GM21529 (cell line): ENCODE measurements at regions not wholly inside any gene's neighbourhood (a gene's known extent, or its start where the extent isn't known, plus 50 kb on each side); places are given as distances from the start of the nearest gene placed in this dataset.
"Not testable (repeated sequence)": the region's sequence is repeated elsewhere in the genome, so short reads cannot be mapped to it uniquely, and the experiment has no call there.

Source experiments
- ATAC-seq: cut with Tn5 transposase; IDR thresholded peaks from one replicate; pipeline ENCODE4 v1.9.1; 2021; ENCODE audit not compliant: unreplicated experiment

GRCh38 chr14:71165121-71166031 is 258.1 kb downstream of the PCNX1 start:
- no peak for ATAC-seq

DNA sequence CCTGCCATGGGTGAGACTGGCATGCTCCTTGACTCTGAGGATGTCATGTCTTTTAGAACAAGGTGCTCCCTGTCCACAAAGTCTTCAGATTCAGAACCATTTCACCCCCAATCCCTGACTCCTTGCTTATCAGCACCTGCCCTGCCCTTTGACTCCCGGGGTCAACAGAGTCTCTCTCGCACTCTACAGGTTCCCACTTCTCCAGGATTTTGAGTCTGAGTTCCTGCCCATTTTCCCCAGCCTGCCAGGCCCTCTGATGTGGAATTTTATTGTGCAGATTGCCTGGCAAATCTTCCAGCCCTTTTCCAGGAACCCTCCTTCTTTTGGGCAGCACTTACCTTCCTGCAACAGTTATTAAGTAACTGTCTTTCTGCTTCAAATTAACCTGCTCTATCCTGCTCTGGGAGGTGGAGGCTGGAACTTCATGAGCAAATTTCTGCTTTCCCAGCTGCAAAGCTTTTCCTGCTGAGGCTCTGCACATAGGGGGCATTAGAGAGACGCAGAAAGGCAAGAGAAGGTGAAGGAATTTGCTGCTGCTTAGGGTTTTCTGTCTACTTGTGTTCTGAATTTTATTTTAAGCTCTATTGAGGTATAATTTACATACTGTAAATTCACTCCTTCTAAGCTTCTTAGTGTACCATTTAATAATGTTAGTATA is 259.1 kb downstream of the PCNX1 start:
- no peak for ATAC-seq

- ATAC-seq = not testable (repeated sequence)
Measured at GRCh38 chr14:71167325-71167950, 260.2 kb downstream of the PCNX1 start.

DNA sequence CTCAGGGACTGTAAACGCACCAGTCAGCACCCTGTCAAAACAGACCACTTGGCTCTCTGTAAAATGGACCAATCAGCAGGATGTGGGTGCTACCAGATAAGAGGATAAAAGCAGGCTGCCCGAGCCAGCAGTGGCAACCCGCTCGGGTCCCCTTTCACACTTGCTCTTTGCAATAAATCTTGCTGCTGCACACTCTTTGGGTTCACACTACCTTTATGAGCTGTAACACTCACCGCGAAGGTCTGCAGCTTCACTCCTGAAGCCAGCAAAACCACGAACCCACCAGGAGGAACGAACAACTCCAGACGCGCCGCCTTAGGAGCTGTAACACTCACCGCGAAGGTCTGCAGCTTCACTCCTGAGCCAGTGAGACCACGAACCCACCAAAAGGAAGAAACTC is 260.9 kb downstream of the PCNX1 start:
- not testable (repeated sequence) for ATAC-seq

GRCh38 chr14:71168564-71169427 is 261.5 kb downstream of the PCNX1 start:
- ATAC-seq = no peak

GRCh38 chr14:71169861-71170260 is 262.6 kb downstream of the PCNX1 start:
- no peak for ATAC-seq

DNA sequence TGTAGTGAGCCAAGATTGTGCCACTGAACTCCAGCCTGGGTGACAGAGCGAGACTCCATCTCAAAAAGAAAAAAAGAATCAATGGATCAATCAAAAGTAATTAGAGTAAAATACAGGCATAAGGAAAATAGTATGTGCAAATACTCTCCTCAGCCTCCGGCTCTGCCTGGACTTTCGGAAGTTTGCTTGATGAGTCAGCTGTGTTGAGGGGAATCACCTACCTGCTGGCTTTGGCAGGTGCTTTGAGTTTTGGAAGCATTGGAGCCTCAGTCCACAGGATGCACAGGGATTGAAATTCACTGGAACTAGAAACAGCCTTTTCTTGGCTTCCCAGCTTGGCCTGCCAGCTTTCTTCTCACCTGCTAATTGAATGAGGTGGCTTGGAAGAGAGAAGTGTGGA is 268.2 kb downstream of the PCNX1 start:
- ATAC-seq = no peak

DNA sequence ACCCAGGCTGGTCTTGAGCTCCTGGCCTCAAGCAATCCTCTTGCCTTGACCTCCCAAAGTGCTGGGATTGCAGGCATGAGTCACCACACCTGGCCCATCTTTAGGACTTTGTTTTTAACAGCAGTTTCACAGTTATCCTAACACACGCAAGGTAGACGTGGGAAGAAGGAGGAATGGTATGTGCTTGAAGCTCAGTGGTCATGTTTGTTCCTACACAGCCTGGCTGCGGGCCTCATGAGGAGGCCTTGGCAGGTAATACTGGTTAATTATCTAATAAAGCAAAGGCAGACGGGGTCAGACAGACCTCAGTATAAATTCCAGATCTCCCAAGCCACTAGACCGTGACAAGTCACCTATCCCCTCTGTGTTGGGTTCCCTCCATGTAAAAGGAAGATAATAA is 271.8 kb downstream of the PCNX1 start:
- no peak for ATAC-seq

GRCh38 chr14:71180397-71180796 is 273.1 kb downstream of the PCNX1 start:
- ATAC-seq = no peak

GRCh38 chr14:71181215-71182003 is 274.1 kb downstream of the PCNX1 start:
- ATAC-seq = no peak

- no peak for ATAC-seq
Measured at GRCh38 chr14:71183876-71184689, 276.8 kb downstream of the PCNX1 start.

GRCh38 chr14:71185637-71186036 is 278.4 kb downstream of the PCNX1 start:
- no peak for ATAC-seq

GRCh38 chr14:71187633-71188356 is 280.5 kb downstream of the PCNX1 start:
- no peak for ATAC-seq

DNA sequence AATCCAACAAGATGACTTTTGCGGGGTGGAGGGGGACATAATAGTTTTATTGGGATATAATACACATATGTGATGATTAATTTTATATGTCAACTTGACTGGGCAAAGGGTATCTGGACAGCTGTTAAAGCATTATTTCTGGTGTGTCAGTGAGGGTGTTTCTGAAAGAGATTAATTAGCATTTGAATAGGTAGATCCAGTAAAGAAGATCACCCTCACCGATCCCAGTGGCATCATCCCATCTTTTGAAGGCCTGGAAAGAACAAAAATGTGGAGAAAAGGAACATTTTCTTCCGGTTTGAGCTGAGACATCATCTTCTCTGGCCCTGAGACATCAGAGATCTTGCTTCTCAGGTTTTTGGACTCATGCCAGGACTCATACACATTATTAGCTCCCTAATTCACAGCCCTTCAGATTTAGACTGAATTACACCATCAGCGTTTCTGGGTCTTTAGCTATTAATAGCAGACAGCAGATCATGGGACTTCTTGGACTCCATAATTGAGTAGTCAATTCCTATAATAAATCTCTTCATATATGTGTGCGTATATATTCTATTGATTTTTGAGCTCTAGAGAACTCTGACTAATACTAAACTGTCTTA is 283.6 kb downstream of the PCNX1 start:
- no peak for ATAC-seq

DNA sequence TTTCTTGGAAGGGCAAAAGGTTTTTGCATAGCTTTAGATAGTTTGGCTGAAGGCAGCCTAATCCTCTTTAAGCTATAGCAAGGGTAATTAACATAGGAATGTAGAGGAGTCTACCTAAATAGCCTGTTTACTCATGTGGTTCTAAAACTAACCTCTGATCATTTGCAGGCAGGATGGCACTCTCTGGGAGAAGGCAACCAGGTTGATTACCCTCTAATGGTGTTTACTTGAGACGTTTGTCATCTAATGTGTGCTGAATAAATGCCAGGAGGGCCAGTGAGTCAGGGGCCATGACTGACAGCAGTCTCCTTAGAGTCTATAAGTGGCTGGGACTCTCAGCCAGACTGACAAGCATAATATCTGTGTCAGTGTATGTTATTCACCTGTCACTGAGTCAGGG is 286.4 kb downstream of the PCNX1 start:
- no peak for ATAC-seq

DNA sequence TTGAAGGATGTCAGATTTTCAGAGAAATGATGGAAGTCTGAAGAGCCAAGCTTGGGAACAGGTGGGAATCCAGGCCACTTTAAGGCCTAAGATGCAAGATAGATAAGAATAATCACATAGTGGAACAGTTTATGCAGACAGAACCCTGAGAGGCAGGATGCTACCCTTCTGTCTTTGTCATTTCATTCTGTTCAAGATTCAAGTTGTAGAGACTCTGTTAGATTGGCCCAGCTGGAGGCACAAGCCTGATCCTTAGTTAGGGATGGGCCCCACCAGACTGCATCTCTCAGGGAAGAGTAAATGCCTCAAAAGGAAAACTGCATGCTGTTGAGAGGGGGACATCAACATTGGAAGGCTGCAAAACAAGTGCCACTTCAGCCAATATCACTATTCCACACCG is 287.0 kb downstream of the PCNX1 start:
- ATAC-seq = no peak

- no peak for ATAC-seq
Measured at GRCh38 chr14:71196921-71197320, 289.7 kb downstream of the PCNX1 start.

DNA sequence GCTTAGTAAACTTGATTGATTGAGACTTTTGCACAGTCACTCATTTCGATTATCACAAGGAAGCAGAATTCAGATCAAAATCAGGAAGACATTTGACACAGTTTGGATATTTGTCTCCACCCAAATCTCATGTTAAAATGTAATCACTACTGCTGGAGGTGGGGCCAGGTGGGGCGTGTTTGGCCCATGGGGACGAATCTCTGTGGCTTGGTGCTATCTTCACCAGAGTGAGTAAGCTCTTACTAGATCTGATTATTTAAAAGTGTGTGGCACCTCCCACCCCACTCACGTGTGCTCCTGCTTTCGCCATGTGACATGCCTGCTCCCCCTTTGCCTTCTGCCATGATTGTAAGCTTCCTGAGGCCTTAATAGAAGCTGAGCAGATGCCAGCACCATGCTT is 291.4 kb downstream of the PCNX1 start:
- no peak for ATAC-seq
